Activated CD8-positive, alpha-beta memory T cell treated with anti-CD3 and anti-CD28 coated beads, Interleukin-2, amount 10 ng/mL, durations not matched to agents 7 days and 5 days (primary cell): ENCODE measurements at regions not wholly inside any gene's neighbourhood (a gene's known extent, or its start where the extent isn't known, plus 50 kb on each side); places are given as distances from the start of the nearest gene placed in this dataset.

Source experiments
- ATAC-seq: fragments of 150-1000 bp; cut with Tn5 transposase; one replicate; pipeline ENCODE4 v1.10.0; 2021; ENCODE audit warnings: moderate library complexity
- CTCF ChIA-PET: fragments of 350-600 bp; sonication (Branson Sonifier 250); formaldehyde crosslinking; loops from one replicate; lab custom pipeline; 2021; ENCODE audit warnings: antibody characterized with exemption; lab: Charles Lee
- DNase-seq: peaks from one replicate; pipeline ENCODE4 v3.0.0-alpha.2; 2020
- H3K27ac Mint-ChIP-seq: one replicate; pipeline ENCODE4 v1.8.0; 2021; ENCODE audit warnings: mild to moderate bottlenecking, mixed read lengths
- H3K27me3 Mint-ChIP-seq: one replicate; pipeline ENCODE4 v1.8.0; 2021; ENCODE audit warnings: mixed read lengths
- H3K36me3 Mint-ChIP-seq: one replicate; pipeline ENCODE4 v1.8.0; 2021; ENCODE audit warnings: mild to moderate bottlenecking, mixed read lengths
- H3K4me1 Mint-ChIP-seq: one replicate; pipeline ENCODE4 v1.8.0; 2021; ENCODE audit warnings: mixed read lengths
- H3K4me3 Mint-ChIP-seq: one replicate; pipeline ENCODE4 v1.8.0; 2021; ENCODE audit warnings: mild to moderate bottlenecking, moderate library complexity, mixed read lengths
- H3K9me3 Mint-ChIP-seq: one replicate; pipeline ENCODE4 v1.8.0; 2022; ENCODE audit warnings: low read depth, mixed read lengths

DNA sequence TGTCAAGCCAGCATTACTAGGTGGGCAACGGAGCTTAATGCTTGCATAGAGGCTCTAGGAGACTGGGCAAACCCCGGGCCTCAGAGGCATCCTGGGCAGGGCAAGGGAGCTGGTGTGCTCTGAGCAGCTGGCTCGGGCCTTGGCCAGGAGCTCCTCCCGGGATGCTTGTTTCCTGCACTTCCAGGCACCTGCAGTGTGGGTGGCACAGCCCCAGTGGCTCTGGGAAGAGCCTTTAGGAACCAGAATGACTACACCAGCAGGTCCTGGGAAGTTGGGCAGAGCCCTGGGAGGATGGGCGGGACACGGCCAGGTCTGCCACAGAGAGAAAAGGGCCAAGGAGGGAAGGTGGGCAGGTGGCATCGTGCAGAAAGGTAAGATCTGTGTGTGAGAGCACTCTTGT, 80.4 kb upstream of the CD93 start:
- H3K36me3 Mint-ChIP-seq: no peaks in the 10 kb centered on the region
- CTCF ChIA-PET: no interaction called here
- H3K4me1 Mint-ChIP-seq: no peaks in the 10 kb centered on the region
- H3K9me3 Mint-ChIP-seq: no peaks in the 10 kb centered on the region
- H3K27me3 Mint-ChIP-seq: no peaks in the 10 kb centered on the region
- H3K4me3 Mint-ChIP-seq: no peak overlapping the region
- H3K27ac Mint-ChIP-seq: no peak overlapping the region
- ATAC-seq (no peak), DNase-seq (no peak)

DNA sequence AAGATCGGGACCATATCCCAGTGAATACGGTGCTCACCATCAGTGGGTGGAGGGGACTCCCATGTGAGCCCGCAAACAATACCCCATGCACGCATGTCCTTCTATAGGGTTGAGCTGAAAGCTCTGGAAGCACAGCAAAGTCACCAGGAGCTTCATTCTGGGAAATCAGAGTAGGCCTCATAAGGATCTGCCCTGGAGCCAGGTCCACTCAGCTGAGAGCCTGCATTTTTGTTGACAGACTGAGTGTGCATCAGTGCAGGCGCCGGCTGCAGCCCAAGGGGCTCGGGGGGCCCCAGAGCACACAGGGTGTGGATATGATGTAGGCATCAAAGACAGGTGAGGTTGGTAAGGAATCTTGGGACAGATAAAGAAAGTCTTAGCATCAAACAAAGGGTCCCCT, 79.8 kb upstream of the CD93 start:
- DNase-seq (no peak), ATAC-seq (no peak)
- H3K27ac Mint-ChIP-seq: no peak overlapping the region
- no peaks in the 10 kb centered on the region for H3K9me3 Mint-ChIP-seq
- H3K27me3 Mint-ChIP-seq: no peaks in the 10 kb centered on the region
- H3K4me1 Mint-ChIP-seq: no peaks in the 10 kb centered on the region
- CTCF ChIA-PET: no interaction called here
- H3K4me3 Mint-ChIP-seq: no peak overlapping the region
- H3K36me3 Mint-ChIP-seq: no peaks in the 10 kb centered on the region

DNA sequence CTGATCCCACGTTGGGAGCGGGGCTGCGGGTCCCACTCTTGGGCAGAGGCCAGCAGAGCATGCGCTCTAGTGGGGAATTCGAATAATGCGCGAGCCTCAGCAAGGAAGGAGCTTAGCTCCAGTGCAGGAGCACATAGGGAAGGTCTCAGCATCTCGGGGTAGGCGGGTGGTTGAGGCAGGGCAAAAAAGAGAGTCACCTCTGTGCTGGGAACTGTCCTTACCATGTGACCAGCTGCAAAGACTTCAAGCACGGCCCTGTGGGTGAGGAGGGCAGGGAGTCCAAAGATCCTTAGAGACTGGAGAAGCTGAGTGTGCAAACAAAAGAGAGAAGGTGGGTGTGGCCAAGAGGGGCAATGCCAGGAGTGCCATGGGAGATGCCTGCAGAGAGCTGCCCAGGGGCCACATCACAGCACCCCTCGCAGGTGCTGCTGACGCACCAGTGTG, 79.2 kb upstream of the CD93 start:
- no peaks in the 10 kb centered on the region for H3K36me3 Mint-ChIP-seq
- peaks cover 2% of the 10 kb centered on the region for H3K27me3 Mint-ChIP-seq
- no peaks in the 10 kb centered on the region for H3K9me3 Mint-ChIP-seq
- H3K4me3 Mint-ChIP-seq: no peak overlapping the region
- ATAC-seq (no peak), DNase-seq (no peak)
- CTCF ChIA-PET: no interaction called here
- H3K4me1 Mint-ChIP-seq: peaks cover 2% of the 10 kb centered on the region
- H3K27ac Mint-ChIP-seq: no peak overlapping the region

DNA sequence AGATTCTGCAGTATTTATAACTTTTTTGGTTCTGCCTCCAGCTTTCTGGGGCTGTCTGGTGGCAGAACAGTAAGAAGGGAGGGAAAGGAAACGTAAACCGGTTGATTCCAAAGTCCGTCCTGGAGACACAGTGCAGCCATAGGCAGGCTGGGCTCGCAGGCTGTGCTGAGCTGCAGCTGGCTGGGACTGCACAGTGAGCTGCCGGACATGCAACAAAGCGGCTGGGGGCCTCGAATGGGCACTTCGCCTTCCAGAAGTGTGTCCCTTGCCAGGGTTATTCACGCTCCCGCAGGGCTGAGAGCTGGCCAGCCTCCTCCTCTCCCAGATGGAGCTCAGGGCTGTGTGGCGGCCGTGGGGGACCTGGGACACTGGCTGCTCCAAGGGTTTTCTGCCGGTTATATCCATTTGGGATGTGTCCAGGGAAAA, 78.1 kb upstream of the CD93 start:
- H3K9me3 Mint-ChIP-seq: no peaks in the 10 kb centered on the region
- ATAC-seq (no peak), DNase-seq (no peak)
- peaks cover 12% of the 10 kb centered on the region for H3K4me1 Mint-ChIP-seq
- H3K36me3 Mint-ChIP-seq: no peaks in the 10 kb centered on the region
- no peak overlapping the region for H3K27ac Mint-ChIP-seq
- H3K4me3 Mint-ChIP-seq: no peak overlapping the region
- H3K27me3 Mint-ChIP-seq: peaks cover 3% of the 10 kb centered on the region
- CTCF ChIA-PET: no interaction called here

DNA sequence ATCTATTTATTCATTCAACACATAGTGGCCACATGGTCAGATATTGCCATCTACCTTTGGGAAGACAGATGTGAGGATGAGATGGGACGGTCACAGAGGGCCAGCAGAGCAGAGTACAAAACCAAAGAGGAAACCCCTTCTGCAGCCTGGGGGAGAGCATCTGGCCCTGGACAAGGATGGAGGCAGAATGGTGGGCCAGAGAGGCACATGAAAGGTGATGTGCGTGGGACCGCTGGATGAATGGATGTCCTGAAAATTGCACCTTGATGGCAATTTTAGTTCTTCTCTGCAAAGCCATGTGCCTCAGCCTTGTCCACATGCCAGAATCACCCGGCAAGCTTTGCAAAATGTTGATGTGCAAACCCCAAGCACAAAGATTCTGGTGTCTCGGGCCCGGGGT, 77.4 kb upstream of the CD93 start:
- Mint-ChIP-seq H3K9me3 (no peaks in the 10 kb centered on the region), H3K27me3 (peaks cover 4% of the 10 kb centered on the region), H3K4me1 (peaks cover 15% of the 10 kb centered on the region), H3K4me3 (no peak overlapping the region), H3K36me3 (no peaks in the 10 kb centered on the region), H3K27ac (no peak overlapping the region)
- DNase-seq (no peak), ATAC-seq (no peak)
- CTCF ChIA-PET: no interaction called here

DNA sequence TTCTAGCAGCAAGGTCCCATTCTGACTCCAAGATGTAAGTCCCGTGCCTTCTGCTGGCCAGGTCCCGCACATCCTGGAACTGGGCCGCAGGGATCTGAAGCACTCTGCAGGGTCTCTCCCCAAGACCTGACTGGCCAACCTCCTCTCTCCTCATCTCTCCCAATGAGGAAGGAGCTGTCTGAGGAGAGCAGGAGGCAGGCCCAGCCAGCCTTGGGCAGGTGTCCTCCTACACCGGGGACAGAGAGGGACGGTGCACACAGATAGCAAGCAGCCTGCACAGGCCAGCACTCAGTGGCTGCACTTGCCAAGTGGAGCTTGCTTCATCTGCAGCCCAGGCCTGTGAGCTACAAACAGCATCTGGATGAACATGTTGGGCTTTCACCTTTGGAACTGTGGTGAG, 76.8 kb upstream of the CD93 start:
- CTCF ChIA-PET: no interaction called here
- DNase-seq (peak; percentile 33), ATAC-seq (no peak)
- peaks cover 6% of the 10 kb centered on the region for H3K27me3 Mint-ChIP-seq
- H3K36me3 Mint-ChIP-seq: no peaks in the 10 kb centered on the region
- H3K4me3 Mint-ChIP-seq: no peak overlapping the region
- no peak overlapping the region for H3K27ac Mint-ChIP-seq
- peaks cover 15% of the 10 kb centered on the region for H3K4me1 Mint-ChIP-seq
- H3K9me3 Mint-ChIP-seq: no peaks in the 10 kb centered on the region

DNA sequence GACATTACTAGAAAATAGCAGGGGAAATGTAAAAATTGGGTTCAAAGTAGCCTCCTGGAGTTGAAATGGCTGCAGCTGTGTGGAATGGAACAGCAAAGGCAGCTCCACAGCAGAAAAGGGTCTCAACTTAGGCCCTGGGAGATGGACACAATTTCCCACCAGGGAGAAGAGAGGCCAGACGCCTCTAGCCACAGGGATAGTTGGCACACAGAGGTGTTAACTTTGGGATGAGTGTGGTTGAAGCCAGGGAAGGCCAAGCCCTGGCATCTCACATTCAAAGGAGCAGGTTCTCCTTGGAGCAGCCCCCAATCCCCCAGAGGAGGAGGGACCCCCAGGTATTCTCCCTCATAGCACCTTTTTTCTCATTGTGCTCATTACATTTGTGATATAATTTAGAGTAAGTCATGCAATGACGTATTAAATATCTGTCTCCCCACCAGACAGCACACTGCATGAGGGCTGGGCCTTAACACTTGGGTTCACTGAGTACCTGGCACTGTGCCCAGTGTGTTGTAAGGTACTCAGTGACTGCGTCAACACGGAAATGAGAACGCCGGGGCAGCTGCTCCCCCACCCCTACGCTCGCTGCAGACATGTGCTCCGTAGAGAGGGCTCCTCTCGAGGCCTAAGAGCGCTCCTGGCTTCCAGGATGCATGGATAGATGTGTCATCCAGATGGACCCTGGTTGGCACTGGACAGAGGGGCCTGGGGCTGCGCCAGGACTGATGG, 76.0 kb upstream of the CD93 start:
- peaks cover 6% of the 10 kb centered on the region for H3K27me3 Mint-ChIP-seq
- DNase-seq: no peak
- peaks cover 15% of the 10 kb centered on the region for H3K4me1 Mint-ChIP-seq
- no peak overlapping the region for H3K4me3 Mint-ChIP-seq
- no peaks in the 10 kb centered on the region for H3K36me3 Mint-ChIP-seq
- H3K9me3 Mint-ChIP-seq: no peaks in the 10 kb centered on the region
- CTCF ChIA-PET: no interaction called here
- no peak overlapping the region for H3K27ac Mint-ChIP-seq
- ATAC-seq: no peak

DNA sequence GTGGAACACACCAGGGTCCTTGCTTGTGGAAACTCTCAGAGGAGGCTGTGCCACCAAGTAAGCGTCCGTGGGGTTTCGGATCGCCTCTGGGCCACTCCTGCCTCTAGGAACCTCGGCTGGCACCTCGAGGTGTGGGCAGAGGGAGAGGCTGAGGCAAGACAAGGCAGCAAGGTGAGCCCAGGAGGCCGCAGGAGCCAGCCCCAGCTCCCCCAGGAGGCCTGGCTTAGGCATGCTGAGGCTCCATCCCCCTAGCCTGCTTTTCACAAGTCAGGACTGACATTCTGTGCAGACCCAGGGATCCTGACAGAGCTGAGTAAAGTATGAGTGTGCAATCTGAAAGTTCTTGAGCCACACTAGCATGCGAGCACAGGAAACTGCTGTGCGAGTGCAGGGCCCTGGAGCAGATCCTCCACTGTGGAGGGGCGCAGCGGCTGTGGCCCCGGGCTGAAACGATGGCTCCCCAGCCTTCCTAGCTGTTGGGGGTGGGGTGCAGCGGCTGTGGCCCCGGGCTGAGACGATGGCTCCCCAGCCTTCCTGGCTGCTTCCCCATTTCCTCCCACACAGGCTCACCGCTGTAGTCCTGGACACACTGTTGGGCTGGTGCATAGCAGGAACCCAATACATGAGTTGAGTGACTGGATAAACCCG, 75.2 kb upstream of the CD93 start:
- CTCF ChIA-PET: interaction anchor here (1.1 kb wide), 1 partner anchor 286 kb away, joined by 3 read pairs; no protein-coding TSS in a partner anchor
- peaks cover 15% of the 10 kb centered on the region for H3K4me1 Mint-ChIP-seq
- H3K36me3 Mint-ChIP-seq: no peaks in the 10 kb centered on the region
- no peak for DNase-seq
- H3K9me3 Mint-ChIP-seq: no peaks in the 10 kb centered on the region
- no peak overlapping the region for H3K27ac Mint-ChIP-seq
- no peak overlapping the region for H3K4me3 Mint-ChIP-seq
- peaks cover 6% of the 10 kb centered on the region for H3K27me3 Mint-ChIP-seq
- ATAC-seq: peak; percentile 42

DNA sequence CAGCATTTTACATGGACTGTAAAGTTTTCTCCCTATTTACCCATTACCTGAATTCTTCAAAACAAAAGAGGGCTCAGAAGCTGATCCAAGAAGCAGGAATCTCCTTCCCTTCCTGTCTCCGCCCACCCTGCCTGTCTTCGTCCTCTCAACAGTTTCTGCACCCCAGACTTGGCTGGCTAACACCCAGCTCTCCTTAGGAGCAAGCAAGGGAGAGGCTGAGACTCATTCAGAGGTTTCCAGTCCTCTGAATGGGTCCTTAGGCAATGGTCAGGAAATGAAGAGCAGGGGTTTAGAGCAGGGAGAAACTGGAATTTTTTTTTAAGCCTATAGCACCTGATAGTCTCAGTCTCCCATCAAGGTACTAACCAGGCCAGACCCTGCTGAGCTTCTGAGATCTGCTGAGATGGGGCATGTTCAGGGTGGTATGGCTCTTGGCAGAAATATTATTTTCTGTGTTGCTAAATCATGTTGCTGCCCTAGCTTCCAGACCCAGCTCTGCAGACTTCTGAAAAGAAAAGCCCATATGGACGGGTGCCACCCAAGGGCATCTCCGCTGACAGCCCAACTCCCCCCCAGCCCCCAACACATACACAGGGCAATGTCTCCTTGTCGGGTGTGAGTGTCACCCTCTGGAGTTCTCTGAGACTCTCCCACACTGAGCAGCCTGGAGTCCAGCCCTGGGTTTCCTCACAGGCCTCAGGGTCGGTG, 74.6 kb upstream of the CD93 start:
- H3K4me1 Mint-ChIP-seq: peaks cover 15% of the 10 kb centered on the region
- no peak overlapping the region for H3K4me3 Mint-ChIP-seq
- CTCF ChIA-PET: interaction anchor here (1.1 kb wide), 1 partner anchor 286 kb away, joined by 3 read pairs; no protein-coding TSS in a partner anchor
- DNase-seq (peak; percentile 31), ATAC-seq (no peak)
- no peak overlapping the region for H3K27ac Mint-ChIP-seq
- H3K36me3 Mint-ChIP-seq: no peaks in the 10 kb centered on the region
- H3K27me3 Mint-ChIP-seq: peaks cover 6% of the 10 kb centered on the region
- no peaks in the 10 kb centered on the region for H3K9me3 Mint-ChIP-seq

DNA sequence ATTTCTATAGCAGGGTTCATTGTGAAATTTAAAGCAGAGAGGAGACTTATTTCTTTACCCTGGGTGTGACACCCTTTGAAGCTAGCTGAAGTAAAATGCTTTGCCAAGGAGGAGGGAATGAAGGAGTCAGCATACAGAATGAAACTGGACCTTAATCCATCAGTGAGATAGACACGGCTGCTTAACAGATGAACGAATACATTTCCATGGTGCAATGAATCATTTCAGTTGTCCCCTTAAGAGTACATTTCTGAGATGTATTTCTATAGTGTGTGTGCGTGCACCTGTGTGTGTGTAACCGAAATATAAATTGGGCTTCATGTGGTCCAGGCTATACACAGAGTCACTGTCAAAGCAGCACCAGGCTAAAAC, 73.8 kb upstream of the CD93 start:
- Mint-ChIP-seq H3K9me3 (no peaks in the 10 kb centered on the region), H3K27me3 (peaks cover 9% of the 10 kb centered on the region), H3K4me1 (peaks cover 22% of the 10 kb centered on the region), H3K4me3 (no peak overlapping the region), H3K36me3 (no peaks in the 10 kb centered on the region), H3K27ac (no peak overlapping the region)
- no peak for DNase-seq
- CTCF ChIA-PET: no interaction called here
- ATAC-seq: peak; percentile 16

DNA sequence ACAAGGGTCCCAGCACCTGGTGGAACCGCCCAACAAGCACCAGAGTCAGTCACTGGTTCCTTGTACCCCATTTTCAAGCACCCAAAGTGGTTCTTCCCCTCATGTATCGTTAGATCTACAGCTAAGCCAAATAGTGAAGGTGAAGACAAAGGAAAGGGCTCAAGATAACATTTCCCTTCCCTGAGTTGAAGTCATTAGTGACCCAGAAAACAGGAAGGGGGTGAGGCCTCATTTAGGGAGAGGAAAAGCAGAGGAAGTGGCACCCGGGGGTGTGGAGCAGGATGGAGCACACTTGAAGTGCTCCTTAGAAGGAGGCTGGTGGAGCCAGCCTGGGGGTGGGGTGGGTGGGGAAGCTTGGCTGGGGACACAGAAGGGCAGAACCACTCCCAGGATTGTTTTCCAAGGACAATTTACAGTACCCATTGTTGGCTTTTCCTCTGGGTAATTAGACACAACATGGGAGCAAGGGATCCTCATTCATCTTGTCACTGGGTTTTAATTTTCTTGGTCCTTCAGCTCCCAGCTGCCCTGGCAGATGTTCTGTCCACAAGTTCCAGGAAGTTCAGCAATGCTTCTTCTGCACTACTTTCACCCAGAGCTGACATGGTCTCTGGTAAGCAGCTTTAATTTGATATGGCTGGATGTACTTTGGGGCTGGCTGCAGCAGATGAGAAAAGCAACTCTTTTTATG, 73.3 kb upstream of the CD93 start:
- Mint-ChIP-seq H3K27ac (no peak overlapping the region), H3K4me3 (no peak overlapping the region), H3K4me1 (peaks cover 26% of the 10 kb centered on the region), H3K27me3 (peaks cover 9% of the 10 kb centered on the region), H3K36me3 (no peaks in the 10 kb centered on the region), H3K9me3 (no peaks in the 10 kb centered on the region)
- no peak for ATAC-seq
- DNase-seq: peak; percentile 34
- CTCF ChIA-PET: interaction anchor here (1.1 kb wide), 1 partner anchor 31 kb away, joined by 3 read pairs; no protein-coding TSS in a partner anchor

DNA sequence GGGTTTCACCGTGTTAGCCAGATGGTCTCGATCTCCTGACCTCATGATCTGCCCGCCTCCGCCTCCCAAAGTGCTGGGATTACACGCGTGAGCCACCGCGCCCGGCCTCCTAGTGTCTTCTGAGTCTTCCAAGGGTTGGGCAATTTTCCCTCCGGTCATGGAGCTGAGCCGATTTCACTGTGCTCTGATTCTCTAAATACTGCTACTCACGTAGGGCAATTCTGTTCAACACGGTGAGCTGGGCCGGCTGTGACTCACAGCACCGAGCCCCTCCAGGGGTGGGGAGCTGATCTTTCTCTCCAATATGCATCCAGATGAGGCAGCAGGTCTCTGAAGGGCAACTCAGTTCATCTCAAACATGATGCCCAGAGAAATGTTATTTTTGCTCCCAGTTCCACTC, 71.6 kb upstream of the CD93 start:
- H3K9me3 Mint-ChIP-seq: no peaks in the 10 kb centered on the region
- ATAC-seq: no peak
- H3K4me3 Mint-ChIP-seq: no peak overlapping the region
- H3K27me3 Mint-ChIP-seq: peaks cover 15% of the 10 kb centered on the region
- peaks cover 26% of the 10 kb centered on the region for H3K4me1 Mint-ChIP-seq
- peak; percentile 27 for DNase-seq
- H3K27ac Mint-ChIP-seq: no peak overlapping the region
- CTCF ChIA-PET: no interaction called here
- H3K36me3 Mint-ChIP-seq: no peaks in the 10 kb centered on the region

DNA sequence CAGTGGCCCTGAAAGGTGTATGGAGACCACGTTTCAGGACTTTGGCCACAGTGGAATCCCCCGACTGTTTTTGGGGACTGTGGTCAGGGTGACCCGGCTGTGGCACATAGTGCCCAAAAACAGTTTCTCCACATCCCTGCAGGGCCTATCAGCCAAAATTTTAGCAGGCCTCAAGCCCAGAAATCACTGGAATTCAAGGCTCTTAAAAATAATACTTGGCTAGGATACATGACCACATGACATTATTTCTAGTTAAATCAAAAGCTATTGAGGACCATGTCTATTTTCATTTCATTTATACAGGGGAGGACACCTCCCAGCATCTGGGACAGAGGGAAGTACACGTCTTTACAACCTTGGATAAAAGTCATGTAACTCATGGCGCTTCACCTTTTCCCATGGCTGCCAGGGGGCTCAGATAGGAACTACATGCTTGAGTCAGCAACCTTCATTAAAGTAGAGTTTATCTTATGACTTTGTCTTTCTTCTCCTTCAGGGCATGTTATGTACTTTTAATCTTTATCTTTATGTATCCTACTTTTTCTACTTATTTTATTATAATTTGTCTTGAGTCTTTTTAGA, 70.8 kb upstream of the CD93 start:
- Mint-ChIP-seq H3K36me3 (no peaks in the 10 kb centered on the region), H3K9me3 (no peaks in the 10 kb centered on the region), H3K27me3 (peaks cover 15% of the 10 kb centered on the region), H3K4me3 (no peak overlapping the region), H3K27ac (no peak overlapping the region), H3K4me1 (peaks cover 26% of the 10 kb centered on the region)
- DNase-seq (no peak), ATAC-seq (no peak)
- CTCF ChIA-PET: no interaction called here
